ENCODE measurements at regions not wholly inside any gene's neighbourhood (a gene's known extent, or its start where the extent isn't known, plus 50 kb on each side); places are given as distances from the start of the nearest gene placed in this dataset.

- Histone ChIP-seq H3K36me3 (ENCODE audit: control insufficient read depth in 2 of 2, insufficient read depth in 2 of 2, low read length in 2 of 2) (no peaks in the 10 kb centered on the region), H3K27ac (ENCODE audit: low read length) (no peak overlapping the region), H3K4me1 (ENCODE audit: control insufficient read depth, insufficient read depth, low read length) (peaks cover 3% of the 10 kb centered on the region), H3K9ac (ENCODE audit: low read length in 2 of 2) (no peak overlapping the region), H3K4me3 (ENCODE audit: low read length in 2 of 2) (no peak overlapping the region), H3K27me3 (ENCODE audit: control insufficient read depth in 1 of 2, insufficient read depth in 2 of 2, low read length in 2 of 2) (no peaks in the 10 kb centered on the region), H3K9me3 (ENCODE audit: control insufficient read depth in 2 of 2, low read length in 2 of 2) (no peaks in the 10 kb centered on the region)
Observed at GRCh38 chr4:186932631-186933187, 209.1 kb upstream of the FAT1 start.

GRCh38 chr4:186934244-186934643 lies 210.6 kb upstream of the FAT1 start:
- Histone ChIP-seq H3K4me1 (ENCODE audit: control insufficient read depth, insufficient read depth, low read length) (peaks cover 3% of the 10 kb centered on the region), H3K27ac (ENCODE audit: low read length) (no peak overlapping the region), H3K4me3 (ENCODE audit: low read length in 2 of 2) (no peak overlapping the region), H3K9ac (ENCODE audit: low read length in 2 of 2) (no peak overlapping the region), H3K9me3 (ENCODE audit: control insufficient read depth in 2 of 2, low read length in 2 of 2) (no peaks in the 10 kb centered on the region), H3K36me3 (ENCODE audit: control insufficient read depth in 2 of 2, insufficient read depth in 2 of 2, low read length in 2 of 2) (no peaks in the 10 kb centered on the region), H3K27me3 (ENCODE audit: control insufficient read depth in 1 of 2, insufficient read depth in 2 of 2, low read length in 2 of 2) (no peaks in the 10 kb centered on the region)

GRCh38 chr4:186934841-186935443 lies 211.3 kb upstream of the FAT1 start:
- Histone ChIP-seq H3K4me1 (ENCODE audit: control insufficient read depth, insufficient read depth, low read length) (peaks cover 3% of the 10 kb centered on the region), H3K27me3 (ENCODE audit: control insufficient read depth in 1 of 2, insufficient read depth in 2 of 2, low read length in 2 of 2) (no peaks in the 10 kb centered on the region), H3K27ac (ENCODE audit: low read length) (no peak overlapping the region), H3K4me3 (ENCODE audit: low read length in 2 of 2) (no peak overlapping the region), H3K36me3 (ENCODE audit: control insufficient read depth in 2 of 2, insufficient read depth in 2 of 2, low read length in 2 of 2) (no peaks in the 10 kb centered on the region), H3K9ac (ENCODE audit: low read length in 2 of 2) (no peak overlapping the region), H3K9me3 (ENCODE audit: control insufficient read depth in 2 of 2, low read length in 2 of 2) (no peaks in the 10 kb centered on the region)

GRCh38 chr4:186935901-186936300 lies 212.2 kb upstream of the FAT1 start:
- Histone ChIP-seq H3K4me3 (ENCODE audit: low read length in 2 of 2) (no peak overlapping the region), H3K4me1 (ENCODE audit: control insufficient read depth, insufficient read depth, low read length) (peaks cover 3% of the 10 kb centered on the region), H3K27me3 (ENCODE audit: control insufficient read depth in 1 of 2, insufficient read depth in 2 of 2, low read length in 2 of 2) (no peaks in the 10 kb centered on the region), H3K9ac (ENCODE audit: low read length in 2 of 2) (no peak overlapping the region), H3K36me3 (ENCODE audit: control insufficient read depth in 2 of 2, insufficient read depth in 2 of 2, low read length in 2 of 2) (no peaks in the 10 kb centered on the region), H3K27ac (ENCODE audit: low read length) (no peak overlapping the region), H3K9me3 (ENCODE audit: control insufficient read depth in 2 of 2, low read length in 2 of 2) (no peaks in the 10 kb centered on the region)

GRCh38 chr4:186936496-186937375 lies 213.1 kb upstream of the FAT1 start:
- peaks cover 3% of the 10 kb centered on the region for H3K4me1 ChIP-seq (ENCODE audit: control insufficient read depth, insufficient read depth, low read length)
- H3K9ac ChIP-seq (ENCODE audit: low read length in 2 of 2) = peak overlapping the region in 1 of 2 donors; percentile 21
- no peaks in the 10 kb centered on the region for H3K36me3 ChIP-seq (ENCODE audit: control insufficient read depth in 2 of 2, insufficient read depth in 2 of 2, low read length in 2 of 2)
- peak overlapping the region in 1 of 2 donors; percentile 18 for H3K4me3 ChIP-seq (ENCODE audit: low read length in 2 of 2)
- H3K9me3 ChIP-seq (ENCODE audit: control insufficient read depth in 2 of 2, low read length in 2 of 2) = no peaks in the 10 kb centered on the region
- H3K27me3 ChIP-seq (ENCODE audit: control insufficient read depth in 1 of 2, insufficient read depth in 2 of 2, low read length in 2 of 2) = no peaks in the 10 kb centered on the region
- H3K27ac ChIP-seq (ENCODE audit: low read length) = no peak overlapping the region

- Histone ChIP-seq H3K9ac (ENCODE audit: low read length in 2 of 2) (no peak overlapping the region), H3K4me1 (ENCODE audit: control insufficient read depth, insufficient read depth, low read length) (peaks cover 6% of the 10 kb centered on the region), H3K9me3 (ENCODE audit: control insufficient read depth in 2 of 2, low read length in 2 of 2) (no peaks in the 10 kb centered on the region), H3K4me3 (ENCODE audit: low read length in 2 of 2) (no peak overlapping the region), H3K36me3 (ENCODE audit: control insufficient read depth in 2 of 2, insufficient read depth in 2 of 2, low read length in 2 of 2) (no peaks in the 10 kb centered on the region), H3K27ac (ENCODE audit: low read length) (no peak overlapping the region), H3K27me3 (ENCODE audit: control insufficient read depth in 1 of 2, insufficient read depth in 2 of 2, low read length in 2 of 2) (no peaks in the 10 kb centered on the region)
Observed at GRCh38 chr4:186939226-186939625, 215.6 kb upstream of the FAT1 start.

- Histone ChIP-seq H3K4me3 (ENCODE audit: low read length in 2 of 2) (no peak overlapping the region), H3K4me1 (ENCODE audit: control insufficient read depth, insufficient read depth, low read length) (peaks cover 6% of the 10 kb centered on the region), H3K36me3 (ENCODE audit: control insufficient read depth in 2 of 2, insufficient read depth in 2 of 2, low read length in 2 of 2) (no peaks in the 10 kb centered on the region), H3K9ac (ENCODE audit: low read length in 2 of 2) (no peak overlapping the region), H3K9me3 (ENCODE audit: control insufficient read depth in 2 of 2, low read length in 2 of 2) (no peaks in the 10 kb centered on the region), H3K27me3 (ENCODE audit: control insufficient read depth in 1 of 2, insufficient read depth in 2 of 2, low read length in 2 of 2) (no peaks in the 10 kb centered on the region), H3K27ac (ENCODE audit: low read length) (no peak overlapping the region)
Observed at GRCh38 chr4:186939766-186940165, 216.1 kb upstream of the FAT1 start.

GRCh38 chr4:186940476-186940875 lies 216.8 kb upstream of the FAT1 start:
- H3K27ac ChIP-seq (ENCODE audit: low read length) = no peak overlapping the region
- H3K9me3 ChIP-seq (ENCODE audit: control insufficient read depth in 2 of 2, low read length in 2 of 2) = no peaks in the 10 kb centered on the region
- peaks cover 6% of the 10 kb centered on the region for H3K4me1 ChIP-seq (ENCODE audit: control insufficient read depth, insufficient read depth, low read length)
- H3K9ac ChIP-seq (ENCODE audit: low read length in 2 of 2) = no peak overlapping the region
- H3K36me3 ChIP-seq (ENCODE audit: control insufficient read depth in 2 of 2, insufficient read depth in 2 of 2, low read length in 2 of 2) = no peaks in the 10 kb centered on the region
- no peak overlapping the region for H3K4me3 ChIP-seq (ENCODE audit: low read length in 2 of 2)
- no peaks in the 10 kb centered on the region for H3K27me3 ChIP-seq (ENCODE audit: control insufficient read depth in 1 of 2, insufficient read depth in 2 of 2, low read length in 2 of 2)

- Histone ChIP-seq H3K27me3 (ENCODE audit: control insufficient read depth in 1 of 2, insufficient read depth in 2 of 2, low read length in 2 of 2) (no peaks in the 10 kb centered on the region), H3K4me1 (ENCODE audit: control insufficient read depth, insufficient read depth, low read length) (peaks cover 3% of the 10 kb centered on the region), H3K4me3 (ENCODE audit: low read length in 2 of 2) (no peak overlapping the region), H3K9ac (ENCODE audit: low read length in 2 of 2) (no peak overlapping the region), H3K27ac (ENCODE audit: low read length) (no peak overlapping the region), H3K36me3 (ENCODE audit: control insufficient read depth in 2 of 2, insufficient read depth in 2 of 2, low read length in 2 of 2) (no peaks in the 10 kb centered on the region), H3K9me3 (ENCODE audit: control insufficient read depth in 2 of 2, low read length in 2 of 2) (no peaks in the 10 kb centered on the region)
Observed at GRCh38 chr4:186942758-186943377, 219.2 kb upstream of the FAT1 start.

GRCh38 chr4:186943411-186943810 lies 219.8 kb upstream of the FAT1 start:
- no peak overlapping the region for H3K27ac ChIP-seq (ENCODE audit: low read length)
- no peak overlapping the region for H3K4me3 ChIP-seq (ENCODE audit: low read length in 2 of 2)
- no peaks in the 10 kb centered on the region for H3K27me3 ChIP-seq (ENCODE audit: control insufficient read depth in 1 of 2, insufficient read depth in 2 of 2, low read length in 2 of 2)
- no peaks in the 10 kb centered on the region for H3K36me3 ChIP-seq (ENCODE audit: control insufficient read depth in 2 of 2, insufficient read depth in 2 of 2, low read length in 2 of 2)
- peaks cover 3% of the 10 kb centered on the region for H3K4me1 ChIP-seq (ENCODE audit: control insufficient read depth, insufficient read depth, low read length)
- H3K9ac ChIP-seq (ENCODE audit: low read length in 2 of 2) = no peak overlapping the region
- no peaks in the 10 kb centered on the region for H3K9me3 ChIP-seq (ENCODE audit: control insufficient read depth in 2 of 2, low read length in 2 of 2)
